PFSK-1 (cell line): ENCODE measurements at regions not wholly inside any gene's neighbourhood (a gene's known extent, or its start where the extent isn't known, plus 50 kb on each side); places are given as distances from the start of the nearest gene placed in this dataset.

Experiments
- FOXP2 ChIP-seq: optimal IDR thresholded peaks from 2 replicates; pipeline ENCODE3; 2011; ENCODE audit warnings: borderline replicate concordance, control low read depth, inconsistent platforms; ENCODE audit not compliant: insufficient read depth; ENCODE audit errors: extremely low read length, extremely low read depth
- POLR2AphosphoS5 ChIP-seq: IDR thresholded peaks from 2 replicates; pipeline ENCODE4 v1.6.1; 2012; ENCODE audit warnings: low read depth, mild to moderate bottlenecking, control low read depth, low read length, moderate library complexity
- REST ChIP-seq, 2 experiments: IDR thresholded peaks; 2 replicates each; pipeline versions ENCODE4 v1.6.1 to v1.8.0; 2011 to 2012; ENCODE audit warnings: low read depth in 2 of 2, low read length in 2 of 2, control low read depth in 1 of 2, inconsistent platforms in 1 of 2, mild to moderate bottlenecking in 1 of 2, moderate library complexity in 1 of 2; ENCODE audit not compliant: insufficient read depth in 1 of 2
- SIN3A ChIP-seq: IDR thresholded peaks from 2 replicates; pipeline ENCODE4 v1.6.1; 2012; ENCODE audit warnings: mild to moderate bottlenecking, low read length, moderate library complexity, borderline replicate concordance; ENCODE audit not compliant: insufficient read depth
- TAF1 ChIP-seq: IDR thresholded peaks from 2 replicates; pipeline ENCODE4 v1.6.1; 2012; ENCODE audit warnings: low read length, control low read depth, borderline replicate concordance; ENCODE audit not compliant: insufficient read depth

DNA sequence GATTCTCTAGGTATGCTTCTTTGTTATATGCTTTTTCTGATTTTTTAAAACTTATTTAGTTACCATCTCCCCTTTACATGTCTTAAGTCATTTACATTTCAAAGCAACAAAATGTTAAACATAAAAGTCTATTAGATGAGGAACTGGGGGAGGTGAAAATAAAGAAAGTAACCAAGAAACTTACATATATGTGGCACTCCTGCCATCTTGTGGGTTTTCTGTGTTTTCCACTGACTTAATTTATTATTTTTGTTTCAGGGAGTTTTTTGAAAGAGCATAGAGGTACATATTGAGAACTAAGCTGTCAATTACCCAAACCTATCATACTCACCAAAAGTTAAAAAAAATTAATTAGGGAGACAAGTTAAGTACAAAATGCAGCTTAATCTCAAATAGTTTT, 1531.1 kb downstream of the MRPL39 start:
- TF ChIP-seq POLR2AphosphoS5 (no peak), REST (IDR thresholded peaks at IDR 0.05; ENCODE audit: insufficient read depth in 1 of 2, low read depth in 2 of 2, low read length in 2 of 2) (no peak), TAF1 (no peak), SIN3A (no peak), FOXP2 (no peak)

DNA sequence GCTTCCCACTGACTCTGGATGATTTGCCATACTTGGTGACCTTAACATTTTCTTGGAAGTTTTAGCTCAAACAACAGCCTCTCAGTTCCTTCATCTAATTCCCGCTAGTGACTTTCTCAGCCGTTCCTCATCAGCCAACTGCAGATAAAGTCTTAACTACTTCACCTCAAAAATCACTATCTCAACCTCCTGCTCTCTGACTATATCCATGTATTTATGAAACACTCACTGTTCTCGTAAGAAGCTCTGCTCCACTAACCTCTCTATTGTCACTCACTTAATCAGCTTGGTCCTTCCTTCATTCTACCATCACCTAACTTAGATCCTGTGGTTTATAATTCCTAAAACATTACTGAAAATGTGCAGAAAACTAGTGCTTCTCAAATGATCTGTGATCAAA, 1551.6 kb downstream of the MRPL39 start:
- TF ChIP-seq REST (IDR thresholded peaks at IDR 0.05; ENCODE audit: insufficient read depth in 1 of 2, low read depth in 2 of 2, low read length in 2 of 2), result no peak
- TF ChIP-seq POLR2AphosphoS5, result no peak
- no peak for TF ChIP-seq TAF1
- TF ChIP-seq FOXP2, result no peak
- TF ChIP-seq SIN3A, result no peak

DNA sequence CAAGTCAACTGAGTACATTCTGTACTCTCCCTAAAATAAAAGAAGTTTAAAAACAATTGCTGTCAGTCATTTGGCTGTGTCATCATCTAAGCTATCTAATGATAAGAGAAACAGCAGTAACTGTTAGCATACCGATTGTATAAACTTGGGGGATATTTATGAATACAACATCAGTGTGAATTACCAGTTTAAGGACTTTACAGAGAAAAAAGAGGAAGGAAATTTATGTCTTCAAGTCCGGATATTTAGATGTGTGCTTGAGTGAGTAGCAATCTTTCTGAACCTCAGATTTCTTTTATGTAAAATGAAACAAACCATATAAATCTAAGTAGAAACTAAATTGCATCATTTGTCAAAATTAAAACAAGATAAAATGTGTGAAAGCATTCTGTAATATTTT, 1557.0 kb downstream of the MRPL39 start:
- TF ChIP-seq REST (IDR thresholded peaks at IDR 0.05; ENCODE audit: insufficient read depth in 1 of 2, low read depth in 2 of 2, low read length in 2 of 2), result no peak

- no peak for TF ChIP-seq POLR2AphosphoS5
- TF ChIP-seq TAF1, result no peak
- TF ChIP-seq FOXP2, result no peak
- no peak for TF ChIP-seq SIN3A
- no peak for TF ChIP-seq REST (IDR thresholded peaks at IDR 0.05; ENCODE audit: insufficient read depth in 1 of 2, low read depth in 2 of 2, low read length in 2 of 2)
These were observed 1560.3 kb downstream of the MRPL39 start for GRCh38 chr21:24046829-24047443.

DNA sequence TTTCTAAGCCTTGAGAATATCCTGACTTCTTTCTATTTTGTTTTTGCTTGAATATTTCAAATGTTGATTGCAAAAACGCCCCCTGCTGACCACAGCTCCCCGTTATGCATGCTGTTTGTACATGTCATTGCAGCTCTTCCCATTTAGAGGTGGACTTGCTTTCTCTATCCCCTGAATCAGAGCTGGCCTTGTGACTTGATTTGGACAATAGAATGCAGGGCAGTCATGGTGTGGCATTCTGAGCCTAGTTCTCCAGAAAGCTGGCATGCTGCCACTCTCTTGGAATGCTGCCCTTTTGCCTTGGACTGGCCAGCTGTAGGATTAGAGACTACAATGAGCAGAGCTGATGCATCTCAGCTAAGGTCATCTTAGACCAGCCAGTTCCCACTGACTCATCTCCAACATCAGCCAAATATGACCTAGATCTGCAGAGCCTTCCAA, 1561.5 kb downstream of the MRPL39 start:
- TF ChIP-seq REST (IDR thresholded peaks at IDR 0.05; ENCODE audit: insufficient read depth in 1 of 2, low read depth in 2 of 2, low read length in 2 of 2), result no peak
- no peak for TF ChIP-seq SIN3A
- no peak for TF ChIP-seq POLR2AphosphoS5
- TF ChIP-seq FOXP2, result no peak
- no peak for TF ChIP-seq TAF1
